Fibroblast of pulmonary artery (primary cell): ENCODE measurements at regions not wholly inside any gene's neighbourhood (a gene's known extent, or its start where the extent isn't known, plus 50 kb on each side); places are given as distances from the start of the nearest gene placed in this dataset.

Experiments
- DNase-seq: peaks from one replicate; pipeline ENCODE4 v3.0.0-alpha.2; 2010; ENCODE audit warnings: low read depth
- H3K4me3 ChIP-seq: replicated peaks from 2 replicates; pipeline ENCODE4 v1.5.1; 2011; ENCODE audit warnings: low read depth, mild to moderate bottlenecking, control low read depth, low read length, moderate library complexity
- TF ChIP-seq, protein P1 (sequence below): IDR thresholded peaks from 2 replicates; pipeline ENCODE4 v1.5.1; 2011; ENCODE audit warnings: mild to moderate bottlenecking, control low read depth, low read length, inconsistent platforms; ENCODE audit errors: missing control alignments

DNA sequence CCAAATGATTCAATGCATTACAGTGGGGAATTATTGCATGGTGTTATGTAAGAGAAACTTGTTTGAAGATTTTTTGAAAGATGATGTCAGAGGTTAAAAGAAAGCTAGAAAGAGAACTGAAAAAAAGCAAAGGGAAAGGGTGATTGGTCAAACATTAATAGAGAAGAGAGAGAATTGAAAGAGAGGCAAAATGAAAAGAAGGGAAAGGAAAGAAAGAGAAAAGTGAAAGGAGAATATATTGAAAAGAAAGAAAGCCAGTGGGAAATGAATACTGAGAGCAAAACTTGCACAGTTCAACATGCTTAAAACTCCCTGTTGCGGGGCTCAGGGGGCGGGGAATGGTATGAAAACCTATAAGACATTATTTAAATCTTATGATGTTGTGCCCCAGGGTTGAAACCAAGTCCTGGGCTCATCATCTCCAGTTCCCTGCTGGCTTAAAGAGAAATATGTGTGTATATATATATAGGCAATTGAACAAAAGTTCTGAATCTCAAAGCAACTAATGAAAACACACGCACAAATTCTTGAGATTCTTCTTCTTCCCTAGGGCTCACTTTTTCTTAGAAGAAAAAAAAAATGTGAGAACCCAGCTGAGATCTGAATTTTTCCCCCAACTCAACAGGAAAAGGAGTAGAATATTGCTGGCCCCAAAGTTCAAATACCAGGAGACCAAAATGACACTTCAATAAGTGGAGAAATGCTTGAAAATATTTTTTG lies 2045.9 kb upstream of the CELF4 start:
- peak; percentile 39 for DNase-seq
- TF ChIP-seq, protein P1, sequence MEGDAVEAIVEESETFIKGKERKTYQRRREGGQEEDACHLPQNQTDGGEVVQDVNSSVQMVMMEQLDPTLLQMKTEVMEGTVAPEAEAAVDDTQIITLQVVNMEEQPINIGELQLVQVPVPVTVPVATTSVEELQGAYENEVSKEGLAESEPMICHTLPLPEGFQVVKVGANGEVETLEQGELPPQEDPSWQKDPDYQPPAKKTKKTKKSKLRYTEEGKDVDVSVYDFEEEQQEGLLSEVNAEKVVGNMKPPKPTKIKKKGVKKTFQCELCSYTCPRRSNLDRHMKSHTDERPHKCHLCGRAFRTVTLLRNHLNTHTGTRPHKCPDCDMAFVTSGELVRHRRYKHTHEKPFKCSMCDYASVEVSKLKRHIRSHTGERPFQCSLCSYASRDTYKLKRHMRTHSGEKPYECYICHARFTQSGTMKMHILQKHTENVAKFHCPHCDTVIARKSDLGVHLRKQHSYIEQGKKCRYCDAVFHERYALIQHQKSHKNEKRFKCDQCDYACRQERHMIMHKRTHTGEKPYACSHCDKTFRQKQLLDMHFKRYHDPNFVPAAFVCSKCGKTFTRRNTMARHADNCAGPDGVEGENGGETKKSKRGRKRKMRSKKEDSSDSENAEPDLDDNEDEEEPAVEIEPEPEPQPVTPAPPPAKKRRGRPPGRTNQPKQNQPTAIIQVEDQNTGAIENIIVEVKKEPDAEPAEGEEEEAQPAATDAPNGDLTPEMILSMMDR, result no peak
- H3K4me3 ChIP-seq, result no peak overlapping the region

DNA sequence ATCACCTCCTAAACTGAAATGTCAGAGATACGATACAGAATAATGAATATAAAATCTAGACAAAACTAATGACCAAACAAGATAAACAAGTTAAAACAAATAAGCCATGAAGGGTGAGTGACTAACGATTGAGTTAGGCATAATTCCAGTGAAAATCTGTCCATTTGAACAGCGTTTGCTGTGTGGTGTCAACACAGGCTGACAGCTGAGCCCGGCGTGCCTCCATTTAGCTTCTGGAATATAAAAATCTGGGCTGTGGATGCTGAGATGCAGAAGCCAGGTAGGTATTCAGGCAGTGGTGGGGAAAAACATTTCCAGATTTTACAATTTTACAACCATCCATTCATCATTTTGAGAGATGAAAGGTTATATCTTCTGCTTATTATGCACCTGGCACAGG lies 2041.4 kb upstream of the CELF4 start:
- TF ChIP-seq, protein P1, result no peak
- H3K4me3 ChIP-seq, result no peak overlapping the region
- no peak for DNase-seq

DNA sequence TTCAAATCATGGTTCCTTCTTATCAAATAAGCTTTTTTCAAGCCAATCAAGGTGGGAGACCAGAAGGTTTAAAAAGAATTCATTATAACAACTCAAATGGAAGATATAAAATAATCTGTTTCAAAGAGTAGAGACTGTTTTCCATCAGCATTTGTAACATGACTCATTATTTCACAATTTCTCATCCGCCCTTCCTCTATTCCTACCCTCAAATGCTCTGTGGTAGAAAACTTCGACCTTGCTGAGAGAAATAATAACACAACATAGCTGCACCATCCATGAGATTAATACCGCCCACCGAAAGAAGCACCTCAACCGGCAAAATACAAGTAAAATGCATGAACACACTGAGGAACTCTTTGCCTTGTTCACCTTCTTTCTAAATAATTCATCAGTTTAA lies 2039.2 kb upstream of the CELF4 start:
- no peak overlapping the region for H3K4me3 ChIP-seq
- TF ChIP-seq, protein P1, result no peak
- DNase-seq, result peak; percentile 75

DNA sequence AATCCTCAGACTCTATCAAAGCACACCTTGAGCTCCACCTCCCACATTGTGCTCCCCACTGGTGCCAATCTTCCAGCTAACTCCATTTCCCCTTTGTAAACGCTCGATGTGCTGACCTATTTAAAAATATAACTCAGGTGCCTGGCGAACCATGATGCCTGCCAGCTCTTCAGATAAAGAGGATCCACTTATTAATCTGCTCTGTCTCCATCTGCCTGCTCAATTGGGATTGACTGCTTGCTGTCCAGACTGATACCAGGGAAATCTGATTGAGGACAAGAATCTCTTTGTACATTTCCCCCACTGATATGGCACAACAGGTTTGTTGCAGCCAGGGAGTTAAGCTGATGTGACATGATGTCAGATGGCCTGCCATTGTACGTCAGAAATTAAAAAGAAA lies 2036.5 kb upstream of the CELF4 start:
- TF ChIP-seq, protein P1, result no peak
- H3K4me3 ChIP-seq, result no peak overlapping the region
- no peak for DNase-seq

DNA sequence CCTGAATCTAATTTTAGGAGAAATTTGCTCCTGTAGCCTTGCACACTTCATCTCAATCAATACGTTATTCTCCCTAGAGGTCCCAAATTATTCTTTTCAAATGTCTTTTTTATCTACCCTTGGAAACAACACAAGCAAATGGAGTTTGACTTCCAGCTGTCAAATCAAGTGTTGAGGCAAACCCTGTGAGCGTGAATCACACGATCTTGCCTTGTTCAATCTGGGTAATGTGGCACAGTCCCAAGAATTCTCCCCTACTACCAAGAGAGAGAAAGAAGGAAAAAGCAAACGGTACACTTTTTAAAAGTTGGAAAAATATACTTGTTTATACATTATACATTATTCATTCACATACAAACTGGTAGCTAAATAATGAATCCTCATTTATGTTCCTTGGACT lies 2035.3 kb upstream of the CELF4 start:
- peak; percentile 33 for DNase-seq
- H3K4me3 ChIP-seq, result no peak overlapping the region
- TF ChIP-seq, protein P1, result no peak

DNA sequence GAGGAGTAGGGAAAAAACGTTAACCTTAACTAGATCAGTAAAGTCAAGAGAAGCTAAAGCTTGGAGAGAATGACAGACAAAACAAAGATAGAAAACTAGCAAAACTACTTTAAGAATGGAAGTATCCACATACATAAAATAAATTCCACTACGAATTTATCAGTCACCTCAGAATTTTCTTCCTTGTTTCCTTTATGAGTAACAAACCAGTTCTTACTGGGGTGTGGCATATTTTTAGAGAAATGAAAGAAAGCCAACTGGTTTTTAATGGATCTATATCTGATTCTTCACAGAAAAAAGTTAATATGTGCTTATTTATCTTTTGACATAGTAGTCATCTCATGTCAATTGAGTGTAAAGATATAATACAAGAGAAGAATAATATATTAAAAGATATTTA lies 2033.7 kb upstream of the CELF4 start:
- TF ChIP-seq, protein P1, result no peak
- no peak overlapping the region for H3K4me3 ChIP-seq
- no peak for DNase-seq

DNA sequence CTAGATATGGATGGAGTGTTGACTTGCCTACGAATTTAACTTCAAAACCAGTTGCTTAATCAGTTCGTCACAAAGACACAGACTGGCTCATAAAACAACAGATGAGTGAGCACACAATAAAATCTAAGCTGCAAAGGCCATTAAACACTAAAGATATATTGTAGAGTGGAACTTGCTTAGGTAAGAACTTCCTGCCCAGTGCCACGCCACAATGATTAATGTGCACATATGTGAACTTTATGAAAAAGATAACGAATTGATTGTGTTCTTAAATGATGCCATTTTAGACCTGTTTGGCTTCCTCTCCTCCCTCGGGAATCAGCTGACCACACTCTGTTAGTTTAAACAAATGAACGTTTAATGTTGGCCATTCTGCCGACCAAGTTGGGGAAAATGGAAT lies 2031.3 kb upstream of the CELF4 start:
- H3K4me3 ChIP-seq, result no peak overlapping the region
- TF ChIP-seq, protein P1, result no peak
- no peak for DNase-seq
